Fibroblast of the aortic adventitia (primary cell): ENCODE measurements at regions not wholly inside any gene's neighbourhood (a gene's known extent, or its start where the extent isn't known, plus 50 kb on each side); places are given as distances from the start of the nearest gene placed in this dataset.

Experiments
- DNase-seq: peaks from one replicate; pipeline ENCODE4 v3.0.0-alpha.2; 2010; ENCODE audit warnings: low read depth
- H3K4me3 ChIP-seq: 2 replicates; pipeline ENCODE4 v1.5.1; 2011; ENCODE audit warnings: low read depth, mild to moderate bottlenecking, control low read depth, low read length, moderate library complexity
- TF ChIP-seq, protein P1 (sequence below): IDR thresholded peaks from 2 replicates; pipeline ENCODE4 v1.5.1; 2011; ENCODE audit warnings: mild to moderate bottlenecking, low read length, control low read depth, inconsistent platforms; ENCODE audit not compliant: insufficient read depth

DNA sequence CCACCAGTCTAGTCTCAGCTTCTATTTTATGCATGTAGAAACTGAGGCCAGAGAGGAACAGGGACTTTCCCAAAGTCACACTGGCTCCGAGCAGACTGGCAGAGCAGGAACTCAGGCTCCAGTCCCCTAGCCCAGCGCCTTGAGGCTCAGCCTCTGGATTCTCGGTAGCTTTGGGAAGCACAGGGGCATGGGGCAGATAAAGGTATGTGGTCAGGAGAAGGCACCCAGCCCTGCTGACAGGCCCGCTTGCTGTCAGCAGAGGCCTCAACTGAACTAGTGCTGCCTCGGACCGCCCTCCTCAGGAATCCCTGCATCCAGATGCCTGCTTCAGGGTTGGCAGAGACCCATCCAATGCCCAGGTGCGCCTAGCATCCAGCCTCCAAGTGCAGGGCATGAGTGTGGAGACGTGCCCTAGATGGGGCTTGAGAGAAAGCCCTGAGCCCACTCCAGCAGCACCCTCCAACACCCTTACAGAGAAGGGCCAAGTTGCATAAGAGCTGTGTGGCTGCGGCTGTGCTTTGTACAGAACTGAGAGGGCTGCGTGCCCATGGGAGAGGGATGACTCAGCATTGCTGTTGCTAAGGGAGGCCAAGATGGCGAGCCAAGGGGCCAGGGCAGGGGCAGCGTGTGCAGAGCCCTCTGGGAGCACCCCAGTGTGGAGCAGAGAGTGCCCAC is 168.6 kb downstream of the MACROH2A1 start:
- TF ChIP-seq, protein P1, sequence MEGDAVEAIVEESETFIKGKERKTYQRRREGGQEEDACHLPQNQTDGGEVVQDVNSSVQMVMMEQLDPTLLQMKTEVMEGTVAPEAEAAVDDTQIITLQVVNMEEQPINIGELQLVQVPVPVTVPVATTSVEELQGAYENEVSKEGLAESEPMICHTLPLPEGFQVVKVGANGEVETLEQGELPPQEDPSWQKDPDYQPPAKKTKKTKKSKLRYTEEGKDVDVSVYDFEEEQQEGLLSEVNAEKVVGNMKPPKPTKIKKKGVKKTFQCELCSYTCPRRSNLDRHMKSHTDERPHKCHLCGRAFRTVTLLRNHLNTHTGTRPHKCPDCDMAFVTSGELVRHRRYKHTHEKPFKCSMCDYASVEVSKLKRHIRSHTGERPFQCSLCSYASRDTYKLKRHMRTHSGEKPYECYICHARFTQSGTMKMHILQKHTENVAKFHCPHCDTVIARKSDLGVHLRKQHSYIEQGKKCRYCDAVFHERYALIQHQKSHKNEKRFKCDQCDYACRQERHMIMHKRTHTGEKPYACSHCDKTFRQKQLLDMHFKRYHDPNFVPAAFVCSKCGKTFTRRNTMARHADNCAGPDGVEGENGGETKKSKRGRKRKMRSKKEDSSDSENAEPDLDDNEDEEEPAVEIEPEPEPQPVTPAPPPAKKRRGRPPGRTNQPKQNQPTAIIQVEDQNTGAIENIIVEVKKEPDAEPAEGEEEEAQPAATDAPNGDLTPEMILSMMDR = no peak
- peak; percentile 91 for DNase-seq
- H3K4me3 ChIP-seq = no peak overlapping the region

DNA sequence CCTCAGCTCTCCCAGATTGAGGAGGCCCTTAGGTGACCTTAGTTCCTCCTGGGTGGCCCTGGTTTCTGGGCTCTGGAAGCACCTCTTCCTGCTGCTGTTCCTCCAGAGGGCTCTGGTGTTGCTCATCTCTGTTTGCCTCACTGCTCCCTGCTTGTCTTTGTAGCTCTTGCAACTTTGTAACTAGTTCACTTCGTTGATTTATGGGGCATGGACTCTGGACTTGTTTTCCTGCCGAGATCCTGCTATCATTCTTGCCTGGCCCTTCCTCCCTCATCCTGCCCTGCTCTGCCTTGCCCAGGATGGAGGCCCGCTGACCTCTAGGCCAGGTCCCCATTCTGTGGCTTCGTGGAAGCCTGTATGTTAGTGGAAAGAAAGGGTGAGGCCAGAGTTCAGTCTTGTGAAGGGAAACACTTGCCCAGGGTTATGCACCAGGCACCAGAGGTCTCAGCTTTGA is 169.3 kb downstream of the MACROH2A1 start:
- H3K4me3 ChIP-seq = no peak overlapping the region
- no peak for DNase-seq
- TF ChIP-seq, protein P1 = no peak

DNA sequence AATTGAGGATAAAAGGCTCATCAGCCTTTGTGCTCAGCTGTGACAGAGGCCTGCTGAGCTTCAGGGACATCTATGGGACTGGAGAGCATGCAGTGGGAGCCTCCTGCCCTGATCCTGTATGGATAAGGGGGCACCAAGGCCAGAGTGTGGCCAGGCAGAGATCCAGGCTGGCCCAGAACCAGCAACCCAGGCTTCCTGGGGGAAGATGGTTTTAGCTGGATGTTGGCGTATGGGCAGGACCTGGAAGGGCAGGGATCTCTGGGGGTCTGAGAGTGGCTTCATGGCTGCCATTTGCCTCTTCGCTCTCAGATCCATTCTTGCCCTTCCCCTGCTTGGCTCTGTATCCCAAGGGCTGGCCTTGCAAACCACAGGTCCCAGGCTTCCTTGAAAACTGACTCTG is 169.9 kb downstream of the MACROH2A1 start:
- TF ChIP-seq, protein P1 = no peak
- H3K4me3 ChIP-seq = no peak overlapping the region
- DNase-seq = no peak

DNA sequence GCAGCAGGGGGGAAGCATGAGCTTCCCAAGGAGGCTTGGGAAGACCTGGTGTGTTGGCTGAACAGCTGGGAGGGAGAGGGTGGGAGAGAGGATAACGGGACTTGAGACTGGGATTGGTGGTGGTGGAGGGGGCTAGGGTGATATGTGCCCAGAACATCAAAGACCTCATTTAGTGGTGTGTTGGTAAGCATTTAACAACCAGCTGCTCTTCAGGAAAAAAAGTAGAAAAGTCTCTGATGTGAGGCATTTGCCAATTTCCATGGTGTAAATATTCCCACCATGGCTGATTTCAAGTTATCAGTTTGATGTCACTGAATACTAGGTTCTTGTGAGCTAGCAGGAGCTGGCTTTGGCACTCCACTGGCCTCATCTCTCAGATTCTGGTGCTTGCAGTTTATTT is 170.8 kb downstream of the MACROH2A1 start:
- TF ChIP-seq, protein P1 = no peak
- no peak for DNase-seq

DNA sequence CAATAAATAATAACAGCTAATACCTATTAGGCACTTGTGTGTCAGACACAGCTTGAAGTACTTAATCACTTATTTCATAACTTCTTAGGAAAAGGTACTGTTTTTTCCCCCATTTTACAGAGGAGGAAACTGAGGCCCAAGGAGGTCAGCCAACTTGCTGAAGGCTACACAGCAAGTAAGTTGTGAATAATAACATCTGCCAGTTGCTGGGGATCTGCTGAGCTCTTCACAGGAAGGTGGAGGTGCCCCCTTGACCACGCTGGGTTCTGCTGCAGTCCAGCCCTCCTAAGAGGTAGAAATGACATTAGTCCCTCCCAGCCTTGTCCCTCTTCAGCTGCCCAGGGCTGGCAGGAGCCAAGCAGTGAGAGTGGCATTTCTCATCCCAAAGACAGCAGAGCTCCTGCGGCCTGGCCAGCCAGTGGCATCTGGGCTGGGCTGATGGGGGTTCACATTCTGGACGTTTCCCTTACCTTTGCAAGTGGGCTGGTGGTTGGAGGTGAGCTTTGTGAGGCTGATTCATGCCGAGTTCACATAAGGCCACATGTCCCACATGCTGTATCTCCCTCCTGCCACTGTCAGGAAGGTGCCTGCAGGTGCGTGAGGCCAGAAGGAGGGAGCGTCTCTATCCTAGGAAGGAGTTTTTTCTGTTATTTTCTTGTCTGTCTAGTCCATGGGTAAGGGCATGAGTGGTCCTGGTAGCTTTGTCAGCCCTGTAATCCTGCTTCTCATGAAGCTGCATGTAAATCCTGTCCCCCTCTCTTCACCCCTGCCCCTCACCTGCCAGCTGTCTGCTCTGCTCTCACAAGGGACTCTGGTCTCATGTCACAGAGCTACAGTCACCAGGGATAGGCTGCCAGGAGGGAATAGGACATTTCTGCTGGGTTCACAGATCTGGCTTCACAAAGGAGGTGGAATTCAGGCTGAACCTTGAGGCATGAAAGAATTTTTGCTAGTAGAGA is 171.7 kb downstream of the MACROH2A1 start:
- H3K4me3 ChIP-seq = no peak overlapping the region
- no peak for DNase-seq
- TF ChIP-seq, protein P1 = no peak

More for the DNA sequence above, 170.8 kb downstream of the MACROH2A1 start:
- H3K4me3 ChIP-seq = no peak overlapping the region

DNA sequence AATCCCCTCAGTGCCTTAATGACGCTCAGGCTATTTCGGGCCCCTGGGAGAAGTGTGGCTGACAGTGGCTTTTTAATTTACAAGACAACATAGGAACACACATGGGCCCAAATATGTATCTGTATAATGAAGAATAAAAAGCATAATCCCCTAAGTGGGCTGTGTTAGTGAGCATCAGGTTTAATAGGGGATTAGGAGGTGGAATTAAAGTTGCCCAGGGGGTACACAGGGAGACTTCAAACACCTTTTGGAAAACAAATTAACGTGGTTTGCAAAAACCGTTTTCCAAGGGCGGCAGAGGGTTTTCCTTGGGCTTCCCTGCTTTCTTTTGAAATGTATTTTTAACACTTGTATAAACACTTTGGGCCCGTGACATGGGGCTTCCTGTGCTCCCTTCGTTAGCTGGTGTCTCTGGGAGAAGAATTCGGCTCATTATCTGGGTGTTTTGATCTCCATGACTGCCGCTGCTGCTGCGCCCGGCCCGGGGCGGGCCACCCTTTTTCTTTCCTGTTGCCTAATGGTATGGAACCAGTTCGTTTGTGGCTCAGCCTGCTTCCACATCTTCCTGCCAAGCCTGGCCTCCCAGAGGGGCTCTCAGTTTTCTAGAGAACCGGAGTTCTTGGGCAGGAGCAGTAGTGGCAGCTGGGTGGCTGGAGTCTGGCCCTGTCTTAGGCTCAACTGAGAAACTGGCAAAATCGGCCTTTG is 173.0 kb downstream of the MACROH2A1 start:
- H3K4me3 ChIP-seq = no peak overlapping the region
- DNase-seq = no peak
- TF ChIP-seq, protein P1 = no peak
